ENCODE measurements at regions not wholly inside any gene's neighbourhood (a gene's known extent, or its start where the extent isn't known, plus 50 kb on each side); places are given as distances from the start of the nearest gene placed in this dataset.

DNA sequence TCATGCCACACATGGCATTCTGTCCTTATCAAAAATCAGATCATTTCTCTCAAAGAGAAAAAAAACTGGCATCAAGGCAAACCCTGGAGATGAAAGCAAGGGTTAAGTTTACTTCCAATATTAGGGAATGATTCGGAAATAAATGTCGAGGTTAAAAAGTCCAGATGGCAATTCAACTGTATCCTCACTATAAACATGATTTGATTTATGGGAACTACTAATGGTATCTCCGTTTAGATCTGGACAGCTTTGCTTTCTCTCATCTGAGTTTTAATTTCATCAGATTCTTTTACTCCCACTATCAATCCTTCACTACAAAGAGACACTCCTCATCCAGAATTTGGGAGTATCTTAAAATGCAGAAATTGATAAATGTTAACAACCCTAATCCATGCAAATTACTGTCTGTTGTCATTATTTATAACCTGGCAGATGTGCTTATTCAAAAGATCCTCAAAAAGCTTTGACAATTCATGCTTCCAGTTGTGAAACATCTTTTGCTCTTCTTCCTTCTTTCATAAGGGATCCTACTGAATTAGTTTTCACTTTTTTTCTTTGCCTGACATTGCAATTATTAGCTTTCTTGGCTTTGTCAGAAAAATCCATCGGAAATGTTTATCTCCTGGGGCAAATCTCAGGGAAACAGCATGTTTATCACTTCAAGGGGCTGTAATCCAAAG, 903.2 kb downstream of the MCTP2 start:
- H3K4me1 ChIP-seq = peaks cover 17% of the 10 kb centered on the region
- H3K4me3 ChIP-seq = no peak overlapping the region
- TF ChIP-seq, protein P1, sequence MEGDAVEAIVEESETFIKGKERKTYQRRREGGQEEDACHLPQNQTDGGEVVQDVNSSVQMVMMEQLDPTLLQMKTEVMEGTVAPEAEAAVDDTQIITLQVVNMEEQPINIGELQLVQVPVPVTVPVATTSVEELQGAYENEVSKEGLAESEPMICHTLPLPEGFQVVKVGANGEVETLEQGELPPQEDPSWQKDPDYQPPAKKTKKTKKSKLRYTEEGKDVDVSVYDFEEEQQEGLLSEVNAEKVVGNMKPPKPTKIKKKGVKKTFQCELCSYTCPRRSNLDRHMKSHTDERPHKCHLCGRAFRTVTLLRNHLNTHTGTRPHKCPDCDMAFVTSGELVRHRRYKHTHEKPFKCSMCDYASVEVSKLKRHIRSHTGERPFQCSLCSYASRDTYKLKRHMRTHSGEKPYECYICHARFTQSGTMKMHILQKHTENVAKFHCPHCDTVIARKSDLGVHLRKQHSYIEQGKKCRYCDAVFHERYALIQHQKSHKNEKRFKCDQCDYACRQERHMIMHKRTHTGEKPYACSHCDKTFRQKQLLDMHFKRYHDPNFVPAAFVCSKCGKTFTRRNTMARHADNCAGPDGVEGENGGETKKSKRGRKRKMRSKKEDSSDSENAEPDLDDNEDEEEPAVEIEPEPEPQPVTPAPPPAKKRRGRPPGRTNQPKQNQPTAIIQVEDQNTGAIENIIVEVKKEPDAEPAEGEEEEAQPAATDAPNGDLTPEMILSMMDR (IDR thresholded peaks at IDR 0.05; ENCODE audit: borderline replicate concordance) = no peak
- intact Hi-C loops (cut with micrococcal nuclease) = no loop called here
- H3K27me3 ChIP-seq (ENCODE audit: low read depth) = no peaks in the 10 kb centered on the region
- H3K9me3 ChIP-seq (replicated peaks) = no peaks in the 10 kb centered on the region
- no peaks in the 10 kb centered on the region for H3K36me3 ChIP-seq
- DNase-seq = no peak
- H3K27ac ChIP-seq (replicated peaks) = no peak overlapping the region

DNA sequence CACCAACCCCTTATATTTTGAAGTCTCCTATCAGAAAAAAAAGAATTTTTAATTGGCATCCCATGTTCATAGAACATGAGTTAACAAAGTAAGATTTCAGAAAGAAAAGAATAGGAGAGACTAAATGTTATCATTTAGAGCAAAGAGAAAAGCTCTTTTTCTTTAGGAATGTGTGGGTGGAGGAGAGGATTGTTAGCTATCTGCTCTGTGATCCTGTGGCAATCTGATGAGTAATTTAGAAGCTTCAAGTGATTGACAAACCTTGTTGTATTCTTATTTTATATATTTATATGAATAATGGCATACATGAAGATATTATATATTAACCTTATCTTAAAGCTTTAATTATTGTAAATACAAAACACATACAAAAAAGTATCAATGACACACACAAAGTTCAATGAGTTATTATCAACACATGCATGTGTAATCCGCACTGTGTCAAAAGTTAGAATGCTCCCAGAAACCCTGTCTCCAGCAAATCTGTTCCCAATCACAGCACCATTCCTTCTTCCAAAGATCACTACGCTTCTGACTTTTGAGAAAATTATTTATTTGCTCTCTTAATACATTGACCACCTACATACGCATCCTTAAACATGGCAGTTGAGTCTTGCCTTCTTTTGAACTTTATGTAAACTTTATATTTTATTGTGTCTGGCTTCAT, 907.4 kb downstream of the MCTP2 start:
- Histone ChIP-seq H3K36me3 (no peaks in the 10 kb centered on the region), H3K27ac (replicated peaks) (no peak overlapping the region), H3K9me3 (replicated peaks) (no peaks in the 10 kb centered on the region), H3K4me3 (no peak overlapping the region), H3K27me3 (ENCODE audit: low read depth) (no peaks in the 10 kb centered on the region), H3K4me1 (no peaks in the 10 kb centered on the region)
- TF ChIP-seq, protein P1 (IDR thresholded peaks at IDR 0.05; ENCODE audit: borderline replicate concordance) = no peak
- DNase-seq = no peak
- intact Hi-C loops (cut with micrococcal nuclease) = no loop called here

DNA sequence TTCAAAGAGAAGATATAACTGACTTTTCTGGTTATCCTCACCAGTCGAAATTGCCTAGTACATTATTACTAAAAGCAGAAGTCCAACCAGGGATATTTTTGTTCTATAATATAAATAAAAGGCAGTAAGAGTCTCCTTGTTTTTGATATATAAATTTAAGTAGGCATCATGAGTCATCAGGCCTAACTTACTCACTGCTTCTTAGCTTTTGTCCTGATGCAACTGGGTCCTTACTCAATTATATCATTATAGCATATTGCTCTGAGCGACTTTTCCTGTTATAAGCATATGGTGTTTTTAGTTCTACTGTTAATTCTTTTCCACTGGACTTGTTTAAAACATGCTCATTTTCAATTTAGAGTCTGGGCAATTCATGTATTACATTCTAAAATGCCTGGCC, 910.1 kb downstream of the MCTP2 start:
- no peaks in the 10 kb centered on the region for H3K36me3 ChIP-seq
- TF ChIP-seq, protein P1 (IDR thresholded peaks at IDR 0.05; ENCODE audit: borderline replicate concordance) = no peak
- no peak for DNase-seq
- intact Hi-C loops (cut with micrococcal nuclease) = no loop called here
- no peak overlapping the region for H3K27ac ChIP-seq (replicated peaks)
- no peaks in the 10 kb centered on the region for H3K27me3 ChIP-seq (ENCODE audit: low read depth)
- no peak overlapping the region for H3K4me3 ChIP-seq
- H3K9me3 ChIP-seq (replicated peaks) = no peaks in the 10 kb centered on the region
- no peaks in the 10 kb centered on the region for H3K4me1 ChIP-seq

DNA sequence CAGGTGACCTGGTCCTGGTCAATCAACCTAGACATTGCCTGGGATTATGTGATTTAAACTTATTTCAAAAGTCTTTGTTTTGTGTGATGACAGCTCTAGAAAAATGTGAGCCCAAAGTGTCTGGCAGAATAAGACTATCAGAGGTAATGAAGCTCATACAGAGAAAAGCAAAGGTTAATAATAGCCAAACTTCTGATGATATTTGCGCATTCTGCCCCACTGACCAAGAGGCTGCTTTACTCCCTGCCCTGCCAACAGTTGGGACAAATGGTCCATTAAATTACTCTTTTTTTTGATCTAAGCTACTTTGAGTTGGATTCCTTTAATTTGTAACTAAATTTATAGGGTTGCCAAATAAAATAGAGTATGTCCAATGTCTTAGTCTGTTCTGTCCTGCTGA, 911.2 kb downstream of the MCTP2 start:
- DNase-seq = no peak
- TF ChIP-seq, protein P1 (IDR thresholded peaks at IDR 0.05; ENCODE audit: borderline replicate concordance) = no peak
- H3K27ac ChIP-seq (replicated peaks) = no peak overlapping the region
- no peaks in the 10 kb centered on the region for H3K36me3 ChIP-seq
- no peaks in the 10 kb centered on the region for H3K9me3 ChIP-seq (replicated peaks)
- no peak overlapping the region for H3K4me3 ChIP-seq
- no peaks in the 10 kb centered on the region for H3K4me1 ChIP-seq
- no peaks in the 10 kb centered on the region for H3K27me3 ChIP-seq (ENCODE audit: low read depth)
- intact Hi-C loops (cut with micrococcal nuclease) = no loop called here

DNA sequence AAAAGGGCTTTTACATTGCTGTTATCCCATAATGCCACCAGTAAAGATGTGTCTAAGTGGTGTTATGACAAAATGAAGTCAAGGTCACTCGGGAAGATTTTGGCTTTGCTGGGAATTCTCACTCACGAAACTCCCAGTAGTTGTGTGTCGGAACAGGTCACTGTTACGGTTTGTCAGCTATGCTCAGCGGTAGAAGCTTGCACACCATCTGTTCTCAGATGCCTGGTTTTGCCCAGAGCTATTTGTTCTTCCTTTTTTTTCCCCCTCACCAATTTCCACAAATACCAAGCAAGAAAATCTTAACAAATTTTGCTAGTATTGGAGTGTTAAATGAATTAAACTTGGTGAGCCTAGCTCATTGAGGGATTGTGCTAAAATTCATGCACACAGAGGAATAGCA, 915.1 kb downstream of the MCTP2 start:
- no peaks in the 10 kb centered on the region for H3K27me3 ChIP-seq (ENCODE audit: low read depth)
- TF ChIP-seq, protein P1 (IDR thresholded peaks at IDR 0.05; ENCODE audit: borderline replicate concordance) = no peak
- no peak overlapping the region for H3K4me3 ChIP-seq
- no peaks in the 10 kb centered on the region for H3K9me3 ChIP-seq (replicated peaks)
- DNase-seq = no peak
- intact Hi-C loops (cut with micrococcal nuclease) = no loop called here
- H3K27ac ChIP-seq (replicated peaks) = no peak overlapping the region
- H3K36me3 ChIP-seq = no peaks in the 10 kb centered on the region
- H3K4me1 ChIP-seq = no peaks in the 10 kb centered on the region

Data from left ventricle myocardium inferior (tissue), 1 donor.